ENCODE measurements at regions not wholly inside any gene's neighbourhood (a gene's known extent, or its start where the extent isn't known, plus 50 kb on each side); places are given as distances from the start of the nearest gene placed in this dataset.
A peak's percentile ranks its signal among the peaks of the same experiment; 100 is the strongest.
"Not testable (repeated sequence)": the region's sequence is repeated elsewhere in the genome, so short reads cannot be mapped to it uniquely, and the experiment has no call there.

DNA sequence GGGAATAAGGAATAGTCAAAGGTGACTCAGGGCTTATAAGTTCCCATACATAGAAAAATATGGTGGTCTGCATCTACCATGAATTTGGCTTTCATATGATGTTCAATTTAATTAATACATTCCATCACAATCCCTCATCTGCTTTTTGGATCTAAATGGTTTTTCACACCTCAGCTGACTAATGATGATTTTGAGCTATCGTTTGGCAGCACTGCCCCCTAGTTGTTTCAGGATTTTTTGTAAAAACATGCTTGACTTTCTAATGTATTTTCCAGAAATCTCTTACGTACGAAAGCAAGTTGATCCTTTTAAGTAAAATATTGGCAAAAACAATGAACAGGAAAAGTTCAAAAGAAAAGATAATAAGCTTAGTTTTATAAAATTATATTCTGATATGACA lies 408.6 kb upstream of the ADGRB3 start:
- TF ChIP-seq, protein P1, sequence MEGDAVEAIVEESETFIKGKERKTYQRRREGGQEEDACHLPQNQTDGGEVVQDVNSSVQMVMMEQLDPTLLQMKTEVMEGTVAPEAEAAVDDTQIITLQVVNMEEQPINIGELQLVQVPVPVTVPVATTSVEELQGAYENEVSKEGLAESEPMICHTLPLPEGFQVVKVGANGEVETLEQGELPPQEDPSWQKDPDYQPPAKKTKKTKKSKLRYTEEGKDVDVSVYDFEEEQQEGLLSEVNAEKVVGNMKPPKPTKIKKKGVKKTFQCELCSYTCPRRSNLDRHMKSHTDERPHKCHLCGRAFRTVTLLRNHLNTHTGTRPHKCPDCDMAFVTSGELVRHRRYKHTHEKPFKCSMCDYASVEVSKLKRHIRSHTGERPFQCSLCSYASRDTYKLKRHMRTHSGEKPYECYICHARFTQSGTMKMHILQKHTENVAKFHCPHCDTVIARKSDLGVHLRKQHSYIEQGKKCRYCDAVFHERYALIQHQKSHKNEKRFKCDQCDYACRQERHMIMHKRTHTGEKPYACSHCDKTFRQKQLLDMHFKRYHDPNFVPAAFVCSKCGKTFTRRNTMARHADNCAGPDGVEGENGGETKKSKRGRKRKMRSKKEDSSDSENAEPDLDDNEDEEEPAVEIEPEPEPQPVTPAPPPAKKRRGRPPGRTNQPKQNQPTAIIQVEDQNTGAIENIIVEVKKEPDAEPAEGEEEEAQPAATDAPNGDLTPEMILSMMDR (IDR thresholded peaks at IDR 0.05) = peak; percentile 82
- no peak for DNase-seq (ENCODE audit: low spot score)
- Mint-ChIP-seq H3K9me3 (ENCODE audit: low read depth) (no peaks in the 10 kb centered on the region), H3K4me3 (ENCODE audit: unreplicated experiment) (no peak overlapping the region), H3K36me3 (ENCODE audit: low read depth) (no peaks in the 10 kb centered on the region), H3K4me1 (ENCODE audit: low read depth) (no peaks in the 10 kb centered on the region), H3K27me3 (ENCODE audit: low read depth) (no peaks in the 10 kb centered on the region), H3K27ac (ENCODE audit: unreplicated experiment) (no peak overlapping the region)

DNA sequence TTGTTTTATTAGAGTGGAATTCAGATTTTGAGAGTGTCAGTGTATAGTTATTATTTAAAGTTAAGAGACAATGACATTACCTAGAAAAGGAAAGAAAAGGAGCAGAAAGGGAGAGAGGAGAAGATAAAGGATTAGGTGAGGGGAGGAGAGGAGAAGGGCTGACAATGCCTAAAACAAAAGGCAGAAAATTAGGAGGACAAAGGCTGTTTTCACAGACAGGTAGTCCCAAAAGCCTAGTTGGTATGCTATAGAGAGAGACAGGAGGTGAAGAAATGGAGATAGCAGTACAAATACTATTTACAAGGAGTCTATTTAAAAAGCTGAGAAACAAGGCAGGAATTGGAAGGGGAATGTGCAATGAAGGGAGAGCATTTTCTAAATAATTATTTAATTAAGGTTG lies 409.4 kb upstream of the ADGRB3 start:
- Mint-ChIP-seq H3K36me3 (ENCODE audit: low read depth) (no peaks in the 10 kb centered on the region), H3K9me3 (ENCODE audit: low read depth) (no peaks in the 10 kb centered on the region), H3K4me1 (ENCODE audit: low read depth) (no peaks in the 10 kb centered on the region), H3K27ac (ENCODE audit: unreplicated experiment) (no peak overlapping the region), H3K27me3 (ENCODE audit: low read depth) (no peaks in the 10 kb centered on the region), H3K4me3 (ENCODE audit: unreplicated experiment) (no peak overlapping the region)
- TF ChIP-seq, protein P1 (IDR thresholded peaks at IDR 0.05) = no peak
- DNase-seq (ENCODE audit: low spot score) = no peak

DNA sequence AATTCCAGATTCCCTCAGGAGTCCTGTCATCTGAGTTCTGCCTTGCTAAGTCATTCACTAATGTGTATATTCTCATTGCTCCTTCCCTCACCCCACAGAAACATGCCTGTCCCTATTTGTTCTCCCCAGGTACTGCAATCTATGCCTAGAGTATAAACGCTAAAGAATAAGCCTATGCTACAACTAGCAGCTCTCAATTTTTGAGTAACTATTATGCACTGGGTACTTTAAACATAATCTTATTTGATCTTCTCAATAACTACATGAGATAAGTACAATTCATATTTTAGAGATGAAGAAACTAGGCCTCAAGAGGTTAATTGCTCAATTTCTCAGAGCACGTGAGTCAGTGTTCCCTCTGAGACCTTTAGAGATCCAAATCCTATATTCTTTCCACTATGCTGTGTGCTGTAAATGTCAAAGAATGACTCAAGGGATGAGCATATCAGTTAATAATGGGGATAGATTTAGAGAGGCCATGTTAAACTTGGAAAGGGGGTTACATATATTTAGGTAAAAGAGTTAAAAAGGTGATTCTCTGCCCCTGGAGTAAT lies 423.8 kb upstream of the ADGRB3 start:
- DNase-seq (ENCODE audit: low spot score) = no peak
- Mint-ChIP-seq H3K4me3 (ENCODE audit: unreplicated experiment) (no peak overlapping the region), H3K9me3 (ENCODE audit: low read depth) (peaks cover 44% of the 10 kb centered on the region), H3K27me3 (ENCODE audit: low read depth) (no peaks in the 10 kb centered on the region), H3K36me3 (ENCODE audit: low read depth) (no peaks in the 10 kb centered on the region), H3K4me1 (ENCODE audit: low read depth) (no peaks in the 10 kb centered on the region), H3K27ac (ENCODE audit: unreplicated experiment) (no peak overlapping the region)
- TF ChIP-seq, protein P1 (IDR thresholded peaks at IDR 0.05) = no peak

DNA sequence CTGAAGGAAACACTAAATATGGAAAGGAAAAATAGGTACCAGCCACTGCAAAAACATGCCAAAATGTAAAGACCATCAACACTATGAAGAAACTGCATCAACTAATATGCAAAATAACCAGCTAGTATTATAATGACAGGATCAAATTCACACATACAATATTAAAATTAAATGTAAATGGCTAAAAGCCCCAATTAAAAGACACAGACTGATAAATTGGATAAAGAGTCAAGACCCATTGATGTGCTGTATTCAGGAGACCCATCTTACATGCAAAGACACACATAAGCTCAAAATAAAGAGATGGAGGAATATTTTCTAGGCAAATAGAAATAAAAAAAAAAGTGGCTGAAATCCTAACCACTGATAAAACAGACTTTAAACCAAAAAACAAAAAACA lies 427.5 kb upstream of the ADGRB3 start:
- H3K27me3 Mint-ChIP-seq (ENCODE audit: low read depth); H3K36me3 Mint-ChIP-seq (ENCODE audit: low read depth); H3K27ac Mint-ChIP-seq (ENCODE audit: unreplicated experiment); DNase-seq (ENCODE audit: low spot score); H3K4me3 Mint-ChIP-seq (ENCODE audit: unreplicated experiment); H3K4me1 Mint-ChIP-seq (ENCODE audit: low read depth): not testable (repeated sequence)
- H3K9me3 Mint-ChIP-seq (ENCODE audit: low read depth) = peaks cover 26% of the 10 kb centered on the region

DNA sequence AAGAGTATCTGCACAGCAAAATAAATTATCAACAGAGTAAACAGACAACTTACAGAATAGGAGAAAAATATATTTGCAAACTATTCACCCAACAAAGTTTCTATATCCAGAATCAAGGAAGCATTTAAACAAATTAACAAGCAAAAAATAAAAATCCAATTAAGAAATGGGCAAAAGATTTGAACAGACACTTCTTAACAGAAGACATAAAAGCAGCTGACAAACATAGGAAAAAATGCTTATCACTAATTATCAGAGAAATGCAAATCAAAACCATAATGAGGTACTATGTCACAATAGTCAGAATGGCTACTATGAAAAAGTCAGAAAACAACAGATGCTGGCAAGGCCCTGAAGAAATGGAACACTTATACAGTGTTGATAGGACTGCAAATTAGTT lies 434.2 kb upstream of the ADGRB3 start:
- Mint-ChIP-seq H3K4me1 (ENCODE audit: low read depth) (no peaks in the 10 kb centered on the region), H3K36me3 (ENCODE audit: low read depth) (no peaks in the 10 kb centered on the region), H3K9me3 (ENCODE audit: low read depth) (peaks cover 25% of the 10 kb centered on the region), H3K4me3 (ENCODE audit: unreplicated experiment) (no peak overlapping the region), H3K27me3 (ENCODE audit: low read depth) (no peaks in the 10 kb centered on the region), H3K27ac (ENCODE audit: unreplicated experiment) (no peak overlapping the region)
- TF ChIP-seq, protein P1 (IDR thresholded peaks at IDR 0.05) = no peak
- DNase-seq (ENCODE audit: low spot score) = no peak

DNA sequence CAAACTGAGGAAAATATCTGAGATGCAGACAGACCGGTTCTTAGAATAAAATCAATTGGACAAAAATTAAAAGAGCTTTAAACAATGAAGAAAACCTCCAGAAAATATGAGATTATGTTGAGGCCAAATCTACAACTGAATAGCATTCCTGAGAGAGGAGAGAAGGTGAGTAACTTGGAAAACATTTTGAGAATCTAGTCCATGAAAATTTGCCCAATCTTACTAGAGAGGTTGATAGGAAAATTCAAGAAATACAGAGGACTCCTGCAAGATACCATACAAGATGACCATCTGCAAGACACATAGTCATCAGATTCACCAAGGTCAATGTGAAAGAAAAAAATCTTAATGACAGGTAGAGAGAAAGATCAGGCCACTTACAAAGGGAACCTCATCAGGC lies 437.7 kb upstream of the ADGRB3 start:
- H3K4me3 Mint-ChIP-seq (ENCODE audit: unreplicated experiment) = no peak overlapping the region
- H3K27me3 Mint-ChIP-seq (ENCODE audit: low read depth) = no peaks in the 10 kb centered on the region
- H3K27ac Mint-ChIP-seq (ENCODE audit: unreplicated experiment) = no peak overlapping the region
- no peaks in the 10 kb centered on the region for H3K4me1 Mint-ChIP-seq (ENCODE audit: low read depth)
- no peak for DNase-seq (ENCODE audit: low spot score)
- H3K9me3 Mint-ChIP-seq (ENCODE audit: low read depth) = peaks cover 25% of the 10 kb centered on the region
- no peaks in the 10 kb centered on the region for H3K36me3 Mint-ChIP-seq (ENCODE audit: low read depth)
- TF ChIP-seq, protein P1 (IDR thresholded peaks at IDR 0.05) = no peak
